ENCODE measurements at regions not wholly inside any gene's neighbourhood (a gene's known extent, or its start where the extent isn't known, plus 50 kb on each side); places are given as distances from the start of the nearest gene placed in this dataset.
"Not testable (repeated sequence)": the region's sequence is repeated elsewhere in the genome, so short reads cannot be mapped to it uniquely, and the experiment has no call there.

GRCh38 chr10:107950411-107951062 lies 786.0 kb upstream of the SORCS1 start:
- DNase-seq, result not testable (repeated sequence)

- no peak for DNase-seq
Observed at GRCh38 chr10:107942826-107943225, 778.3 kb upstream of the SORCS1 start.

GRCh38 chr10:107933076-107933475 lies 768.6 kb upstream of the SORCS1 start:
- no peak for DNase-seq

GRCh38 chr10:107931808-107932207 lies 767.3 kb upstream of the SORCS1 start:
- no peak for DNase-seq

GRCh38 chr10:107930037-107930436 lies 765.5 kb upstream of the SORCS1 start:
- DNase-seq, result no peak

- no peak for DNase-seq
Observed at GRCh38 chr10:107924458-107924857, 760.0 kb upstream of the SORCS1 start.

- DNase-seq, result no peak
Observed at GRCh38 chr10:107919626-107920235, 755.2 kb upstream of the SORCS1 start.

GRCh38 chr10:107918171-107918570 lies 753.7 kb upstream of the SORCS1 start:
- no peak for DNase-seq

- DNase-seq, result no peak
Observed at GRCh38 chr10:107915215-107915610, 750.7 kb upstream of the SORCS1 start.

GRCh38 chr10:107914450-107915214 lies 750.1 kb upstream of the SORCS1 start:
- no peak for DNase-seq

- DNase-seq, result no peak
Observed at GRCh38 chr10:107913317-107914294, 749.1 kb upstream of the SORCS1 start.

GRCh38 chr10:107901076-107901475 lies 736.6 kb upstream of the SORCS1 start:
- no peak for DNase-seq

GRCh38 chr10:107900131-107900530 lies 735.6 kb upstream of the SORCS1 start:
- DNase-seq, result no peak

GRCh38 chr10:107899502-107900062 lies 735.1 kb upstream of the SORCS1 start:
- no peak for DNase-seq

- DNase-seq, result no peak
Observed at GRCh38 chr10:107899075-107899474, 734.6 kb upstream of the SORCS1 start.

GRCh38 chr10:107898392-107898791 lies 733.9 kb upstream of the SORCS1 start:
- no peak for DNase-seq

GRCh38 chr10:107894516-107894915 lies 730.0 kb upstream of the SORCS1 start:
- DNase-seq, result no peak

GRCh38 chr10:107889105-107889504 lies 724.6 kb upstream of the SORCS1 start:
- DNase-seq, result no peak

- no peak for DNase-seq
Observed at GRCh38 chr10:107880185-107880584, 715.7 kb upstream of the SORCS1 start.

- no peak for DNase-seq
Observed at GRCh38 chr10:107873007-107873406, 708.5 kb upstream of the SORCS1 start.

- no peak for DNase-seq
Observed at GRCh38 chr10:107865691-107866090, 701.2 kb upstream of the SORCS1 start.

GRCh38 chr10:107859065-107859464 lies 694.6 kb upstream of the SORCS1 start:
- no peak for DNase-seq

- no peak for DNase-seq
Observed at GRCh38 chr10:107856047-107856315, 691.5 kb upstream of the SORCS1 start.
